GM18909 (cell line): ENCODE measurements at regions not wholly inside any gene's neighbourhood (a gene's known extent, or its start where the extent isn't known, plus 50 kb on each side); places are given as distances from the start of the nearest gene placed in this dataset.

Experiments used
- ATAC-seq: cut with Tn5 transposase; IDR thresholded peaks from one replicate; pipeline ENCODE4 v1.9.1; 2021; ENCODE audit warnings: mild to moderate bottlenecking; ENCODE audit not compliant: unreplicated experiment, poor library complexity

DNA sequence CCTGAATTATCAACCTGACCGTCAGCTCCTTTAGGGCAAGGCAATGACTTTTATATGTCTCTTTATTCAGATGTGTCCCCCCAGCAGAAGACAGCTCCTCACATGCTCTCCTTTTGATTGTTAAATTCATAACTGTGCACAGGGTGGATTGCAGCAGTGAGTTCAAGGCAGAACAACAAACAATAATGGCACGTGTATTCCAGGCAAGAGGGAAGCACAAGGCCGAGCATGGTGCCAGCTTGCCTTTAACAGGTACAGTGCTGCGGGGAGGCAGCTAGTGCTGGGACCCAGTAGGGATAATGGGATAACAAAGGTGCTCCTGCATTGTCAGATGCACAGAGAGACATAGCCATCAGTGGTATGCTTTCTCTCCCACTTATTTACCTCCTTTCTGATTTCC lies 248.4 kb downstream of the RHOU start:
- ATAC-seq: no peak

DNA sequence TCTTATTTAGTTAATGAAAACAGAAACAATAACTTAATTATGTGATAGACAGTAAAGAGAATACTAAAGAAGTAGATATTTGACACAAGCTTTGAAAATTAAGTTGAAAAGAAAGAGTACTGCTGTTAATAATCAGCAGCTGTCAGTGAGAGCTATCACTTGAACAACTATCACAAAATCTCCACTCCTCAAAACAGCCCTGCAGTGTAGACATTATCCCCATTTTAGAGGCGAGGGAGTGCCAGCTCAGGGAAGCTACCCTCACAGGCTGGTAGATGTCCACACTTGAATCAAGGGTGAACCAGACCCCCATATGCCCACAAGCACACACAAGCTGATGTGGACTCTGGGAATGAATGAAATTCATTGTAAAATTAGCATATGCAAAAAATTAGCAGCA lies 248.8 kb downstream of the RHOU start:
- ATAC-seq: no peak

DNA sequence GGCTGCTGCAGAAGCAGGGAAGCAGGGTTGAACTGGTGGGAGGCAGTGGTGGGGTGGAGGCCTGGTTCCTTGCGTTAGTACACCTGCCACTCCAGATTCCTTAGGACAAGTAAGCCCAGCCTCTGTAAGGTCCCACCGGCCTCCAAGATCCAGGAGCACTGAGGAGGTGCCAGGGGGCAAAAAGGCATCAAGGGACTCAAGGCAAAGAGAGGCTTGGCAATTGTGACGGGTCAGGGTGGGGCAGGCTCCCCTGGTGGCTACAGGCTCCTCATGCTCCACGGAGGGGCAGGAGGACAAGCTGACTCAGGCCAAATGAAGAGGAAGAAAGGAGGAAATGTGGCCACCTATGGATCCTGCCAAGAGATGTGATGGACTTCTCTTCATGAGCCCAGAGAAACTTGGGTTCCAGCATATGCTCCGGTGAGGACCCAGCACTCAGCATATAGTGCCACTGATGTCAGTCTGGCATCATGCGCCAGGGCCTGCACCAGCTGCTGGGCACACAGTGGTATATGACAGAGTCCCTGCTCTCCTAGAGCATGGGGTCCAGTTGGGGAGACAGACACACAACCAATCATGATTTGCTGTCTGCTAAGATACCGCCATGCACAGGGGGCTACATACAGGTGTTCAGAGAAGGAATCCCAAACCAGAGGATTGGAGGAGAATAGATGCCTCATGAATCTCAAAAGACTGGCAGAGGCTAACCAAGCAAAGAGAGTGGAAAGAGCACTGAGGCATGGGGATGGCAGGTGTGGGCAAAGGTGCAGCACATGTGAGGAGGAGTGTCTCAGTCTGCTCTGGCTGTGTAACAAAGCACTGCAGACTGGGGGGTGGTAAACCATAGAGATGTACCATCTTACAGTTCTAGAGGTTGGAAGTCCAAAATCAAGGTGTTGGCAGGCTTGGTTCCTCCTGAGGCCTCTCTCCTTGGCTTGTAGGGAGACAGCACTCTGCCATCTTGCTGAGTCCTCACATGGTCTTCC lies 249.7 kb downstream of the RHOU start:
- no peak for ATAC-seq

DNA sequence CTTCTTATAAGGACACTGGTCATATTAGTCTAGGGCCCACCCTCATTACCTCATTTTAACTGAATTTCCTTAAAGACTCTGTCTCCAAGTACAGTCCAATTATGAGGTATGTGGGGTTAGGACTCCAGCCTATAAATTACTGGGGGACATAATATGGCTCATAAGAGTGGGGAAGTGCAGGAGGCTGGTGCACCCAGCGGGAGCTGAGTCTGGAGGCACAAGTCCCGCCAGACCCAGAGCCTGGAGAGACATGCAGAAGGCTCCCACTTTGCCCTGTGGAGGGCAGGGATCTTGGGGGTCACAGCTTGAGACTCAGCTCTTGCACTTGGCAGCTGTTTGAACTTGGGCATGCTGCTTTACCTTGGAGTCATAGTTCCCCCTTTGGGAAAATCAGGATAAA lies 250.4 kb downstream of the RHOU start:
- ATAC-seq: no peak

DNA sequence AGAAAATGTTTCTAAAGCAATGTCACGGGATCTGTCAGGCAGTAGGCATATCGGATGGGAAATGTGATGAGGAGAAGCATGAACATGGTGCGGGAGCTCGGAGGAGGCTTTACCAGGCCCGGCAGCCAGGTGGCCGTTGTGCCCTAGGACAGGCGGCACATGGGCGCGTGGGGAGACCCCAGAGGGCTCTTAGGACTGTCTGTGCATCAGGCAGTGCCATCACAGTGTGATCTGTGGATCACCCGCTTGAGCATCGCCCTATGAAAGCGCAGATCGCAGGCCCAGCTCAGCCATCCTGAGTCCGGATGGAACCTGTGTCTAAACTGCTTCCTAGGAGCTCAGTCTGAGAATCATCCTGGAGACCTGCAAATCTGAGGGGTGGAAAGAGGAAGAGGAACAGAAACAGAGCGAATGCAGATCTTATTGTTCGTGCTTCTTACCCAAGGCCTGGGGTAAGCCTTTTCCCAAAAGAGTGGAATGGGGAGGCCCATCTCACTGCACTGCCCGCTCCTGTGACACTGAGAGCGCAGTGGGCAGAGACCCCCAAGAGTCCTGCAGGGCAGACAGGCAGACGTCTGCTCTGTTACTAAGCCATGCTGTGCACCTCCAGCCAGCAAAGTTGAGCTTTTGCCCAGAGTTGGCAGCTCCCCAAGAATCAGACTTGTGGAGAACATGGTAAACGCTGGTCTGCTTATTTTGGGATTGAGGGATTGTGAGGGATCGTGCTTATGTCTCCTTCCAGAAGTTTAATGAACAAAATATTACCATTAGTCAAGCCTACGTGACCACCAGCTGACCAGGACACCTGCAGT lies 251.0 kb downstream of the RHOU start:
- no peak for ATAC-seq

DNA sequence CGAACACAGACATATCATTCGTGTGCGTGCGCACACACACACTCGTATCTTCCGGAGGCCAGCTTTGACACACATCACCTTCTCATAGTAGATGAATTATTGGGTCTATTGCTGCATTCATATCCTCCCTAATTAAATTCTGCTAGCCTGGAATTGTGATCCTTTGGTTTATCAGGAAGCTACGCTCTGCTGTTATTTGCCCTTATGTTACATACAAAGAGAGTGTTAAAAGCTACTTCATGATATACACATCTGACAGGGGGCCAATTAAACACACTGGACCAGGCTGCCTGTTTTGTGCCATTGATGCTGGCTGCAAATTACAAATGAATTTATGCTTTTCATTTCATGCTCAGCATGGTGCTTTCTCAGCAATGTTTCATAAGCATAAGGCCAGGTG lies 252.0 kb downstream of the RHOU start:
- ATAC-seq: no peak

DNA sequence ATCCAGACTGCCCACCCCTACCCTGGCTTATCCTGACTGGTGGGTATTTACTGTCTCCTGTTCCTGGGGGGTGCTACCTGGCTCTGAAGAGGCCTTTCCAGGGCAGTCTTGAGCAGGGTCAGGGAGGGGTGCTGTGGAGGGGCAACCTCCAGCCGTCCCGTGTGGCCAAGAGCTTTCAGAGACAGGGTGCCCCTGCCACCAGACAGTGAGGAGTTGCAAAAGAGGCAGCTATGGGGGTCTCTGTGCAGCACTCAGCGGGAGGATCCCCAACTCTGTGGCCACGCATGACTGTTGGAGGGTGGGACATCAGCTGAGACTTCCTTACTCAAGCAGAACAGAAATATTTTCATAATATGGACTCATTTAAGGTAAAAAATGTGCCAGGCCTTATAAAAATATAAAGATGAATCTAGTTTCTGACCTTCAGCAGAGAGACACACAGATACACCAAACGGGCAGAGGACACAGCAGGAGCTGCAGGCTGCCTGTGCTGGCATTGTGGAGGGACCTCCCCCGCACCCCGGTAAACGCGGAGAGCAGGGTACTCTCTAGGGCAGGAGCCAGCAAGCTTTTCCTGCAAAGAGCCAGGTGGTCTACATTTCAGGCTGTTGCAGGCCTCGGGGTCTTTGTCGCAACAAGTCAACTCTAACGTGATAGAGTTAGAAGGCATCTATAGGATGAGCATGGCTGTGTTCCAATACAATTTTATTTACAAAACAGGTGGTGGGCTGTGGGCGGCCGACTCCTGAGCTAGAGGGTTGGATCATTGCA lies 252.6 kb downstream of the RHOU start:
- ATAC-seq: no peak

DNA sequence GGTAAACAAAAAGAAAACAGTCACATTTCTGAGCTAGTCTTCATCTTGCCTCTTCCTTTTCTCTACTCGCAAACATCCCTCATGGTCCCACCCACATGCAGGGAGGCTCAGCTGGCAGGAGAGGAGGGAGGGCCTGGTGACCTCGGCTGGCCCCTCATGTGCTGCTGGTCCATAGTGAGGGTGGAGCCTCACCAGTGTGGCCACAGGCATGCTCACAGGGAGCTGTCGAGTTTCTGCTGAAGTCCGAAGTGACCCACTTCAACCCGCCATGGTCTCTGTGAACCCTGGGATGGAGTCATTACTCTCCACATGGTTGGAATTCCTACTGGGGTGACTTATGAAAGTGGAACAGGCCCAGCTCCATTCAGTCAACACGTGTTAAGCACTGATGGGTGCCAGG lies 253.4 kb downstream of the RHOU start:
- ATAC-seq: no peak

DNA sequence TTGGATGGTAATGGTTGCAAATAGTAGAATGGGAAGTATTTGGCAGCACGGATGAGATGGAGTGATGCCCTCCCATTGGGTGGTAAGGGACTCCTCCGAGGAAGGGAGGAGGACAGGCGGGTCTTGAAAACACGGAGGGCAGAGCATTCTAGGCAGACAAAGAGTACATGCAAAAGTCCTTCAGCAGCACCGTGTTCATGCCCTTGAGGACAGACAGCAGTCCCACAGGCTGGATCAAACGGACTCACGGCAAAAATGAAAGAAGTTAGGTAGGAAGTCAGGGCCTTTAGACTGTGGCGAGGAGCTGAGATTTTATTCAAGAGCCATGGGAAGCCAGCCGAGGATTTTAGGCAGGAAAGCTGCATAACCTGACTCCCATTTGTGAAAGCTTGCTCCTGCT lies 253.9 kb downstream of the RHOU start:
- ATAC-seq: no peak

DNA sequence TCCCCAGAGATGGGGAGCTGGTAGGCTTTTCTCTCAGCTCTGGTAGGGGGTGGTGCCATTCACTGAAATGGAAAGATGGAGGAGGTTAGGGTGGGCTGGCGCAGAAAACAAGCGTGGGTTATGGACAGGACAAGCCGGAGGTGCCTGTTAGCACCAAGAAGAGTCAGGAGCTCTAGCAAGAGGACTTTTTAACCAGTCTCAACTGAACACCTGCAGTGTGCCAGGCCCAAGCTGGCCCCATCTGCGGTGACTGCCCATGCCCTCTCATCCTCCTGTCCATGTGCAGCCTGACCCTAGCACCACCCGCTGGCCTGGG lies 254.4 kb downstream of the RHOU start:
- no peak for ATAC-seq

DNA sequence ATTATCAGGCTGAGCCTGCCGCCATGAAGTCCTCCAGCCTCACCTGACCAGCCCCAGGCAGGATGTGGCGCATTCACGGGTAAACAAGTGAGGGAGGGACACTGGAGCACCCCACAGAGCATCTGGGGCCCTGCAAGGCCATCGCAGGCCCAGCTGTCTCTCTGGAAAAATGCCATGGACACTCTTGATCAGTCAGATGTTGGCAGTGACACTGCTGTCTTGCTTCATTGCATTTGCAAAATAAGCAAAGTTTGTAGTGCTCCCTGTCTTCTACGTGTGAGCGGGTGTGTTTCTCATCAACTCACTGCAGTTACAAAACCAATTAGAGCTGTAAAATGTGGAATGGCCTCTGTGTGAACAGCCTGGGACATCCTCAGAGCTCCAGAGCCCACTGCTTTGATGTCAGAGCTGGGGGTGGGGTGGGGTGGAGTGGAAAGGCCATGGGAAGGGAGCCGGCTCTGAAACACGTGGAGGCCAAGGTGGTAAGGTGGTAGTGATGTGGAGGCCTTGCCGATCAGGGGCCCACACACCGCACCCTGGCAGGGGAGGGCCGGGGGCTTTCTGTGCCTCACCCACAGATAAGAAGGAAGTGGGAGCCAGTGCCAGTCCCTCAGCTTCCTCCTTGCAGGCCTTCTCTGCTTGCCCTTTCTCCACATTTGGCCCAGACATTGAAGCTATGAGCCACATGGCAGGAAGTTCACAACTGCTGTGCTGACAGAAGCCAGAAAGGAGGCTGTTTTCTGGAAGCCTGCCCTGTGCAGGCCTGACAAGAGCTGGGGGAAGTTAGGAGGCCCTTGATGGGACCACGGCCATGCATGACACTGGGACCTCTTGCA lies 254.9 kb downstream of the RHOU start:
- no peak for ATAC-seq

DNA sequence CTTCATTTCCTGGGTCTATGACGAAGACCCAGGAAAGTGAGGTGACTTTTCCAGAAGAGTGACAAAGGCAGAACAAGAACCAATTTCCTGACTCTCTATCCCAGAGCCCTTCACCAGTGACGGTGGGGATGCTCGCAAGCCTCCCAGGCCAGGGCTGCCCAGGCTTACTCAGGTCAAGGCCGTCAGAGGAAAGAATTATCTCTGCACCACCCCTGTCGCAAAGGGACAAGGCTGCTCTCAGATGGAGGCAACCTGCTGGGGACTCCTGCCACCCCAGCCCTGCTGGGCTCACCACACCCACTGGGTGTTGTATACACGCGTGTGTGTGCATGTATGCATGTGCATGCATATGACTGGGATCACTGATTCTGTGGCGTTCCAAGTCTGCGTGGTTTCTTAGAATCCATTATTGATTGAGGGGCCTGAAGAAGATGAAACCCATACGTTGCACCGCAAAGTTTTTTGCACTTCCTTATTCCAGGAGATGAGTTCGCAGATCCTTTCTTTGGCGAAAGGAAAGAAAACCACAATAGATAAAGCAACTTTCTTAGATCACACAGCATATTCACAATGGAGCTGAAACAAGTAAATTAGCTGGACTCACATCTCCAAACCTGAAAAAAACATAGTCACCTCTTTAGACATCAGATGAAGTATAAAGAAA lies 255.8 kb downstream of the RHOU start:
- ATAC-seq: no peak

DNA sequence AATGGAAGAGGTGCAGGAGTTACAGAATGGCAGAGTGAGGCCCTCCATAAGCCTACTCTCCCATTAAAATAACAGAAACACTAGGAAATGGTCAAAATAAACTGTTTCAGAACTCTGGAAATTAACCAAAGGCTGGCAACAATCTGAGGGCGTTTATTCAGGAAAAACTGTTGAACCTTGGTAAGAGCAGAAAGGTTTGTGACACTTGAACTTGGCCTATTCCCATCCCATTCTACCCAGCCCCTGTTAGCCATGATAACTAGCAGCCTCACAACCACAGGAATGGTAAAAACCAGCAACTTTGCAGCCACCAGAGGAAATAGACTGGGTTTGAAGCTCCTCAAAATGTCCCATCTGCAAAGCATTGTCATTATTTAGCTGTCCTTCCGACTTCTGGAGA lies 256.8 kb downstream of the RHOU start:
- no peak for ATAC-seq

DNA sequence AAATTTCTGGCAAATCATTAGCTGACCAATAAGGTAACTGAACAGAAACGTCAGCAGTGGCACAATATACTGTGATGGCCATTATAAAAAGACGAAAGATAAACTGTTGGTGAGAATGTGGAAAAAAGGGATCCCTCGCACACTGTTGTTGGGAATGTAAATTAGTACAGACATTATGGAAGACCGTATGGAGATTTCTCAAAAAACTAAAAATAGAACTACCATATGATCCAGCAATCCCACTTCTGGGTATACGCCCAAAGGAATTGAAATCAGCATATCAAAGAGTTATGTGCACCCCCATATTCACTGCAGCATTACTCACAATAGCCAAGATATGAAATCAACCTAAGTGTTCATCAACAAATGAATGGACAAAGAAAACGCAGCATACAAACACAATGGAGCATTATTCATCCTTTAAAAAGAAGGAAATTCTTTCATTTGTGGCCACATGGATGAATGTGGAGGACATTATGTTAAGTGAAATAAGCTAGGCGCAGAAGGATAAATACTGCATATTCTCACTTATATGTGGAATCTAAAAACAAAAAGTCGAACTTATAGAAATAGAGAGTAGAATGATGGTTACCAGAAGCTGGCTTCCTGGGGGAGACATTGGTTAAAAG lies 257.7 kb downstream of the RHOU start:
- no peak for ATAC-seq

DNA sequence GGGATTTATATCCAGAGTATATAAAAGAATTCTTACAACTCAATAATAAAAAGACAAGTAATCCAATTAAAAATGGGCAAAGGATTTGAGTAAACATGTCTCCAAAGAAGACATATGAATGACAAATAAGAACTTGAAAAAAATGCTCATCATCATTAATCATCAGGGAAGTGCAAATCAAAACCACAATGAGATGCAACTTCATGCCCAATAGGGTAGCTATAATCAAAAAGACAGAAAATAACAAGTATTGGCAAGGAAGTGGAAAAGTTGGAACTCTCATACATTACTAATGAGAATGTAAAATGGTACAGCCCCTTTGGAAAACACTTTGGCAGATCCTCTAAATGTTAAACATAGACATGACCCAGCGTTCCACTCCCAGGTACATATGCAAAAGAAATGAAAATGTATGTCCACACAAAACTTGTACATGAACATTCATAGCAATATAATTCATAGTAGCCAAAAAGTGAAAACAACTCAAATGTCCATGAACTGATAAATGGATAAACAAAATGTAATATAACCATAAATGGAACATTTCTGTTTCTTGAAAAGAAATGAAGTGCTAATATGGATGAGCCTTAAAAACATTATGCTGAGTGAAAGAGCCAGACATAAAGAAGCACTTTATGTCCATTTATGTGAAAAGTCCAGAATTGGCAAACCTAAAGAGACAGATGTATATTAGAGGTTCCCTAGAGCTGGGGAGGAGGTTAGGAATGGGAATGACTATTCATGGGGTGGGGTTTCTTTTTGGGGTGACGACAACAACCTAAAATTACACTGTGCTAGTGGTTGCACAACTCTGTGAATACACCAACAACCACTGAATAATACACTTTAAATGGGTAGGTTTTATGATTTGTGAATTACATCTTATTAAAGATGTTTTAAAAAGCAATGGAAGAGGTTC lies 259.7 kb downstream of the RHOU start:
- ATAC-seq: no peak

DNA sequence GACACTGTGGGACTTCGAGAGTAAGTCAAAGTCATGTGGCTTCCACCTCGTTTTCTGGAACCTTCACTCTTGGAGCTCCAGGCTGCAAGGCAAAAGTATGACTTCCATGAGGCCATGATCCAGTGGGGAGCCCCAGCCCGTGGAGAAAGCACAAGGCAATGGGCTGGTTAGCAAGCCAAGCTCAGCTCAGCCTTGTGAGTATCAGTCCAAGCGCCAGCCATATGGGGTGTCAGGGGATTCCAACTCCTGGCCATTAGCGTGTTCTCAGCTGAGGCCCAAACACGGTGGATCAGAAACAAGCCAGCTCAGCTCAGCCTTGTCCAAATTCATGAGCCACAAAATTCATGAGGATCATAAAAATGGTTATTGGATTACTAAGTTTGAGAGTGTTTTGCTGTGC lies 261.0 kb downstream of the RHOU start:
- ATAC-seq: no peak

DNA sequence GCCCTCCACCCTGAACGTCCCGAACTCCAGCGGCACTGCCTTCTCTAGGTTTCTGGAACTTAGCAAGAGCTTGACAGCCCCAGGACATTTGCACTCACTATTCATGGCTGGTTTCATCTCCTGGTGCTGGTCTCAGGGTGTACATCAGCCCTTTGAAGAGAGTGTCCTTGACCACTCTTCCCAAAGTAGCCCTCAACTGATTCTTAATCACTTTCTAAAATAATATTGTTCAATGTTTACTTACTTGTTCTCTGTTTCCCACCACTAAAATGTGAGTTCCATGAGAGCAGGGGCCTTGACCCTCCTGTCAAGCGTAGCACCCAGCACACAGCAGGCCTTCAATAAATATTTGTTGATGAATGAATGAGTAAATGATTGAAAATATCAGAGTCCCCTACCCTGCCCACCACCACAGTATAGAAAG lies 262.5 kb downstream of the RHOU start:
- no peak for ATAC-seq

DNA sequence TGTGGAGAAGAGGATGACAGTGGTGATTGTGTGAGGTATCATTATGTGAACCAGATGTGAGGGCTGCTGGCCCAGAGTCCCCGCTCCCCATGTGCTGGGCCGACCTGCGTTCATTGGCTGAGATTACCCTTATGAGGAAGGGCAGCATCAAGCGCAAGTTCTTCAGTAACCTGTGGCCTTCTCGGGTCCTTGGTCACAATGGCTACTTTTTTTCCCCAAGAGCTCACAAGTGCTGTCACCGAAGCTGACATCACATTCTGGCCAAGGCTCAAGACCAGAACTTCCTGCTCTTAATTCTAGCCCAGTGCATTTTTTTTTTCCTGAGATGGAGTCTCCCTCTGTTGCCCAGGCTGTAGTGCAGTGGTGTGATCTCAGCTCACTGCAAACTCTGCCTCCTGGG lies 262.9 kb downstream of the RHOU start:
- no peak for ATAC-seq
